Glutamatergic neuron (in vitro differentiated cells): ENCODE measurements at regions not wholly inside any gene's neighbourhood (a gene's known extent, or its start where the extent isn't known, plus 50 kb on each side); places are given as distances from the start of the nearest gene placed in this dataset.

Experiments
- DNase-seq: peaks from one replicate; pipeline ENCODE4 v3.0.0; 2022
- H3K27ac Mint-ChIP-seq: one replicate; pipeline ENCODE4 v1.8.0; 2020; ENCODE audit warnings: mild to moderate bottlenecking, mixed read lengths, inconsistent platforms; ENCODE audit not compliant: unreplicated experiment
- H3K27me3 Mint-ChIP-seq: one replicate; pipeline ENCODE4 v1.8.0; 2020; ENCODE audit warnings: mild to moderate bottlenecking, moderate library complexity, mixed read lengths, inconsistent platforms; ENCODE audit not compliant: unreplicated experiment
- H3K36me3 Mint-ChIP-seq: one replicate; pipeline ENCODE4 v1.8.0; 2020; ENCODE audit warnings: mild to moderate bottlenecking, mixed read lengths, inconsistent platforms; ENCODE audit not compliant: unreplicated experiment
- H3K4me1 Mint-ChIP-seq: one replicate; pipeline ENCODE4 v1.8.0; 2020; ENCODE audit warnings: mild to moderate bottlenecking, low read depth, mixed read lengths, inconsistent platforms; ENCODE audit not compliant: unreplicated experiment
- H3K4me3 Mint-ChIP-seq: one replicate; pipeline ENCODE4 v1.8.0; 2020; ENCODE audit warnings: mild to moderate bottlenecking, mixed read lengths, inconsistent platforms; ENCODE audit not compliant: unreplicated experiment
- H3K9me3 Mint-ChIP-seq: one replicate; pipeline ENCODE4 v1.8.0; 2020; ENCODE audit warnings: mild to moderate bottlenecking, moderate library complexity, mixed read lengths, inconsistent platforms; ENCODE audit not compliant: unreplicated experiment
- CTCF ChIP-seq: fragments of 200-600 bp; sonication (generic); IDR thresholded peaks from one replicate; pipeline ENCODE4 v1.5.0; 2021; ENCODE audit not compliant: partially characterized antibody, unreplicated experiment

- Mint-ChIP-seq H3K27me3 (peaks cover 4% of the 10 kb centered on the region), H3K27ac (no peak overlapping the region), H3K36me3 (peaks cover 7% of the 10 kb centered on the region), H3K4me3 (no peak overlapping the region), H3K9me3 (peaks cover 2% of the 10 kb centered on the region), H3K4me1 (peaks cover 2% of the 10 kb centered on the region)
- TF ChIP-seq CTCF = no peak
- no peak for DNase-seq
These were observed 970.5 kb downstream of the TTLL7 start for GRCh38 chr1:83028467-83028866.

GRCh38 chr1:83027511-83027910, 971.4 kb downstream of the TTLL7 start:
- no peaks in the 10 kb centered on the region for H3K27me3 Mint-ChIP-seq
- H3K4me1 Mint-ChIP-seq = peaks cover 2% of the 10 kb centered on the region

GRCh38 chr1:83026745-83027144, 972.2 kb downstream of the TTLL7 start:
- Mint-ChIP-seq H3K27ac (no peak overlapping the region), H3K9me3 (no peaks in the 10 kb centered on the region), H3K27me3 (no peaks in the 10 kb centered on the region), H3K36me3 (no peaks in the 10 kb centered on the region), H3K4me3 (no peak overlapping the region), H3K4me1 (peaks cover 2% of the 10 kb centered on the region)
- no peak for TF ChIP-seq CTCF
- no peak for DNase-seq

More at GRCh38 chr1:83027511-83027910, 971.4 kb downstream of the TTLL7 start:
- TF ChIP-seq CTCF = no peak
- Mint-ChIP-seq H3K9me3 (no peaks in the 10 kb centered on the region), H3K36me3 (no peaks in the 10 kb centered on the region), H3K27ac (no peak overlapping the region), H3K4me3 (no peak overlapping the region)
- DNase-seq = no peak

GRCh38 chr1:83024251-83024767, 974.6 kb downstream of the TTLL7 start:
- no peak for DNase-seq
- Mint-ChIP-seq H3K4me3 (no peak overlapping the region), H3K9me3 (no peaks in the 10 kb centered on the region), H3K27me3 (no peaks in the 10 kb centered on the region), H3K27ac (no peak overlapping the region), H3K4me1 (peaks cover 2% of the 10 kb centered on the region), H3K36me3 (peaks cover 18% of the 10 kb centered on the region)
- TF ChIP-seq CTCF = no peak

- H3K9me3 Mint-ChIP-seq = no peaks in the 10 kb centered on the region
- H3K27ac Mint-ChIP-seq = no peak overlapping the region
- DNase-seq = no peak
- no peak overlapping the region for H3K4me3 Mint-ChIP-seq
- H3K27me3 Mint-ChIP-seq = no peaks in the 10 kb centered on the region
- peaks cover 2% of the 10 kb centered on the region for H3K4me1 Mint-ChIP-seq
- H3K36me3 Mint-ChIP-seq = peaks cover 18% of the 10 kb centered on the region
- TF ChIP-seq CTCF = no peak
These were observed 975.7 kb downstream of the TTLL7 start for GRCh38 chr1:83023212-83023611.
